Colonic mucosa (tissue), 4 donors: ENCODE measurements at regions not wholly inside any gene's neighbourhood (a gene's known extent, or its start where the extent isn't known, plus 50 kb on each side); places are given as distances from the start of the nearest gene placed in this dataset.
"Not testable (repeated sequence)": the region's sequence is repeated elsewhere in the genome, so short reads cannot be mapped to it uniquely, and the experiment has no call there.

Experiments
- DNase-seq: peaks from one replicate; pipeline ENCODE4 v3.0.0-alpha.2; 2020
- H3K27ac ChIP-seq: fragments of 200-600 bp; one replicate; pipeline ENCODE4 v1.8.0; 2021
- H3K27me3 ChIP-seq: fragments of 200-600 bp; one replicate; pipeline ENCODE4 v1.8.0; 2021
- H3K36me3 ChIP-seq: fragments of 200-600 bp; one replicate; pipeline ENCODE4 v1.8.0; 2021
- H3K4me1 ChIP-seq: fragments of 200-600 bp; one replicate; pipeline ENCODE4 v1.8.0; 2021; ENCODE audit warnings: mild to moderate bottlenecking
- H3K4me3 ChIP-seq: fragments of 200-600 bp; one replicate; pipeline ENCODE4 v1.8.0; 2021
- H3K9ac ChIP-seq, 2 donors: one replicate each; pipeline ENCODE4 v1.7.0; 2013; ENCODE audit warnings: control low read depth in 2 of 2, low read depth in 2 of 2, low read length in 2 of 2
- H3K9me3 ChIP-seq: fragments of 200-600 bp; one replicate; pipeline ENCODE4 v1.8.0; 2021
- intact Hi-C: fragments of 100-400 bp; cut with DNase I; formaldehyde crosslinking; loops from one replicate; pipeline ENCODE4 v1.14.1; 2022
- TF ChIP-seq, protein P1 (sequence below): fragments of 200-600 bp; IDR thresholded peaks from one replicate; pipeline ENCODE4 v1.8.0; 2022; ENCODE audit warnings: antibody characterized with exemption, mild to moderate bottlenecking
- donor health status: healthy.
- donor health status: DM: no; HTN: no; CAD: no.
- donor health status: DM: no; HTN: no; CAD: no.

DNA sequence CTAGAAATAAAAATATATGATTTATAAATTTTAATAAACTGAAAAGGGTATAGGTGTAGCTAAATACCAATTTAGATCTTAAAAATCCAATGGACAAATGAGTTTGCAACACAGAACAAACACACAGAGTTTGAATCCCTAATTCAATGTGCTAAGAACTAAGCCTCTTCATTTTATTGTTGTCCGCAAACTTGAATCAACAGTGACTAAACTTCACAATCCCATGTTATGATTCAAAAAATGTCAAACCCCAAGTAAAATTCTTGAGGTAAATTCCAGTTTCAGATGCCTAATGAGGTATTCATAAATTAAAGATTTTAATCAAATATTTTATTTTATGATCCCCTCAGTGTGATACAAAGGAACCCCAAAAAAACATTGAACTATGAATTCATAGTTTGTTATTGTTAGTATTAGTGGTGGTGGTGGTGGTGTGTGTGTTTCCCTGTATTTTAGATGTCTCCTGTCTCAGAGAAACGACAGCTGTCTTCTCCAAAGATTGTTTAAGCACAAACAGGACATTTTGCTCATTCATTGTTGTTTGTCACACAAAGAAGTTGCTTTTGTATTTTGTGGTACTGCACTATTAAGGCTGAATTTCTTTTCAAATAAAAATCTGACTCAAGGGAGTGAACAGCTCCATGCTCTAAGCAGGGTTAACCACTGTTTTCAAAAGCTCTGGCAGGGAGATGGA, 259.8 kb downstream of the OSR1 start:
- TF ChIP-seq, protein P1, sequence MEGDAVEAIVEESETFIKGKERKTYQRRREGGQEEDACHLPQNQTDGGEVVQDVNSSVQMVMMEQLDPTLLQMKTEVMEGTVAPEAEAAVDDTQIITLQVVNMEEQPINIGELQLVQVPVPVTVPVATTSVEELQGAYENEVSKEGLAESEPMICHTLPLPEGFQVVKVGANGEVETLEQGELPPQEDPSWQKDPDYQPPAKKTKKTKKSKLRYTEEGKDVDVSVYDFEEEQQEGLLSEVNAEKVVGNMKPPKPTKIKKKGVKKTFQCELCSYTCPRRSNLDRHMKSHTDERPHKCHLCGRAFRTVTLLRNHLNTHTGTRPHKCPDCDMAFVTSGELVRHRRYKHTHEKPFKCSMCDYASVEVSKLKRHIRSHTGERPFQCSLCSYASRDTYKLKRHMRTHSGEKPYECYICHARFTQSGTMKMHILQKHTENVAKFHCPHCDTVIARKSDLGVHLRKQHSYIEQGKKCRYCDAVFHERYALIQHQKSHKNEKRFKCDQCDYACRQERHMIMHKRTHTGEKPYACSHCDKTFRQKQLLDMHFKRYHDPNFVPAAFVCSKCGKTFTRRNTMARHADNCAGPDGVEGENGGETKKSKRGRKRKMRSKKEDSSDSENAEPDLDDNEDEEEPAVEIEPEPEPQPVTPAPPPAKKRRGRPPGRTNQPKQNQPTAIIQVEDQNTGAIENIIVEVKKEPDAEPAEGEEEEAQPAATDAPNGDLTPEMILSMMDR, result no peak
- Histone ChIP-seq H3K4me3 (no peak overlapping the region), H3K27ac (no peak overlapping the region), H3K27me3 (no peaks in the 10 kb centered on the region), H3K9me3 (no peaks in the 10 kb centered on the region), H3K9ac (no peak overlapping the region), H3K4me1 (no peaks in the 10 kb centered on the region), H3K36me3 (no peaks in the 10 kb centered on the region)
- DNase-seq, result no peak
- intact Hi-C loops, result no loop called here

DNA sequence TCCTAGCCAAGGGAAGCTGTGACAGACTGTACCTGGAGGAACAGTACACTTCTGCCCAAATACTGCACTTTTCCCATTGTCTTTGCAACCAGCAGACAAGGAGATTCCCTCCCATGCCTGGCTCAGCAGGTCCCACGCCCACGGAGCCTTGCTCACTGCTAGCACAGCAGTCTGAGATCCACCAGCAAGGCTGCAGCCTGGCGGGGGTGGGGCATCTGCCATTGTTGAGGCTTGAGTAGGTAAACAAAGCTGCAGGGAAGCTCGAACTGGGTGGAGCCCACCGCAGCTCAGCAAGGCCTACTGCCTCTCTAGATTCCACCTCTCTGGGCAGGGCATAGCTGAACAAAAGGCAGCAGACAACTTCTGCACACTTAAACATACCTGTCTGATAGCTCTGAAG, 268.9 kb downstream of the OSR1 start:
- H3K4me1 ChIP-seq, H3K4me3 ChIP-seq, H3K27ac ChIP-seq, intact Hi-C loops, H3K36me3 ChIP-seq, H3K27me3 ChIP-seq, H3K9ac ChIP-seq, H3K9me3 ChIP-seq: not testable (repeated sequence)
- DNase-seq, result peak; percentile 21

DNA sequence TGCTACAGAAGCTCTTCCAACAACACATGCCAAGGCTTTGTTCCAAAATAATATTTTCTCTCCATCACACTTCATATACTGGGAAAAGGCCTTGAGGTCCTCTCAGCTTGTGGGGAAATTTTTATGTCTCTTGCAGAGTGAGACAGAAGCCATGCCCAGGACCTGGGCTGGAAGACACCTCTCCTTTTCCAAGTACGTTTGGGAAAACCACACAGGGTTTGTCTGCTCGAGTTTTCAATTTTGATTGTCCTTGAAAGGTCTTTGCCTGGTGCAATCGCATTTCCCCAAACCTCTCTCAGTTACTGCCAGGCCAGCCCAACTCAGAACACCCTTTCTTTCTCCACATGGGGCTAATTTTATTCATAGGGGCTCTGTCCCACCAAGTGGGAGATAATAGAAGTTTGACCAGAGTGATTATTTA, 272.2 kb downstream of the OSR1 start:
- Histone ChIP-seq H3K27me3 (no peaks in the 10 kb centered on the region), H3K27ac (no peak overlapping the region), H3K4me1 (no peaks in the 10 kb centered on the region), H3K36me3 (no peaks in the 10 kb centered on the region), H3K9ac (no peak overlapping the region), H3K4me3 (no peak overlapping the region), H3K9me3 (no peaks in the 10 kb centered on the region)
- no peak for DNase-seq
- intact Hi-C loops, result no loop called here
- TF ChIP-seq, protein P1, result no peak

DNA sequence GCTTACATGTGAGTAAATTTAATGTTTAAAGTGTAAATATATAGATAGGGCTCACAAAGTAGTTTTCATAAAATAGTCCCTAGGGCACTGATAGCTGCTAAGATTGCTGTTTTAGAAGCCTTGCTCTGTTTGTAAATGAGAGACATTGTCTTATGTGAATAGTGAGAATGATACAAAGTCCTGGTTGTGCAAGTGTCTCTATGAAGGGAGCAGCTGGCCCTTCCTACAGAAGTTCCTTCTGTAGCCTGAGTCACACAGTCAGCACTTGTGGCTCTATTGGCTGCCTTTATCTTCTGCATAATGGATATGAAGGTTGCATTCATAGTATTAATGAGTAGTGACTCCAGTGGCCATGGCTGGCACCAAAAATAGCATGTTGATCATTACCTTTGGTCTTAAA, 279.7 kb downstream of the OSR1 start:
- Histone ChIP-seq H3K27ac (no peak overlapping the region), H3K9me3 (no peaks in the 10 kb centered on the region), H3K9ac (no peak overlapping the region), H3K4me3 (no peak overlapping the region), H3K36me3 (no peaks in the 10 kb centered on the region), H3K4me1 (no peaks in the 10 kb centered on the region), H3K27me3 (no peaks in the 10 kb centered on the region)
- intact Hi-C loops, result no loop called here
- TF ChIP-seq, protein P1, result no peak
- no peak for DNase-seq

DNA sequence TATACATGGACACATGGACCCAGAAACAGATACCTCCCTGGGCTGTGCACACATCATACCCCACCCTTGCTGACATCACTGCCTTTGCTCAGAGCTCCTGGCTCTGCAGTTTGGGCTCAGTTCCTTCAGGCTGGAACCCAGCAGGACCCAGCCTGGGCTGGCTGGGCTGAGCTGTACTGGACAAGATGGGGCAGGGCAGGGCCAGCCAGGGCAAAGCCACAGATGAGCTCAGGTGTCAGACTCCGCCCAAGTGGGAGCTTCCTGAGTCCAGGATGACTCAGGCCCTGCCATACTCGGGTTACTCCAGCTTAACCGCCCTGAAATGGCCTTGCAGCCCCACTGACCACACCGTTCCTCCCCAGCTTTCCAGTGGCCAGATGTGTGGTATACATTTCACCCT, 284.9 kb downstream of the OSR1 start:
- intact Hi-C loops, result no loop called here
- H3K4me1 ChIP-seq, result no peaks in the 10 kb centered on the region
- TF ChIP-seq, protein P1, result no peak
- no peaks in the 10 kb centered on the region for H3K27me3 ChIP-seq
- no peak overlapping the region for H3K4me3 ChIP-seq
- no peaks in the 10 kb centered on the region for H3K36me3 ChIP-seq
- no peak overlapping the region for H3K9ac ChIP-seq
- no peaks in the 10 kb centered on the region for H3K9me3 ChIP-seq
- no peak for DNase-seq
- H3K27ac ChIP-seq, result no peak overlapping the region

DNA sequence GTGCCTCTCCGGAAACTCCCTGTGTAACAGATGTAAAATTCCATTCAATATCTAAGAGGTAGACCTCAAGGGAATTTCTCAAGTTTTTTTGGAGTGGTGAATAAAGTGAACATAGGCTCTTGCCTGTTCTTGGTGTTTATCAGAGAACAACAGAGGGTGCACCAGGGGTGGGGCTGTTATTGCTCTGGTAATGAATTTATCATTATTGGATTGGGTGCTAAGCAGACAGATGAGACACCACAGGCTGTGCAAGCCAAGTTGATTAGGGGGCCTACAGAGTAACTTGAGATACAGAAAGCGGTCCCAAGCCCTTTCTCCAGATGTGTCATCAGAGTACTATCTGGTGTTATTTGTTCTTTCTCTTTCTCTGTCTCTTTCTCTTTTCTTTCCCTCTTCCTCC, 286.3 kb downstream of the OSR1 start:
- Histone ChIP-seq H3K27me3 (no peaks in the 10 kb centered on the region), H3K9me3 (no peaks in the 10 kb centered on the region), H3K9ac (no peak overlapping the region), H3K27ac (no peak overlapping the region), H3K4me1 (no peaks in the 10 kb centered on the region), H3K4me3 (no peak overlapping the region), H3K36me3 (no peaks in the 10 kb centered on the region)
- TF ChIP-seq, protein P1, result no peak
- intact Hi-C loops, result no loop called here
- DNase-seq, result no peak
